GM19324 (cell line): ENCODE measurements at regions not wholly inside any gene's neighbourhood (a gene's known extent, or its start where the extent isn't known, plus 50 kb on each side); places are given as distances from the start of the nearest gene placed in this dataset.
A peak's percentile ranks its signal among the peaks of the same experiment; 100 is the strongest.

Experiments
- ATAC-seq: cut with Tn5 transposase; IDR thresholded peaks from one replicate; pipeline ENCODE4 v1.9.1; 2021; ENCODE audit warnings: mild to moderate bottlenecking, moderate library complexity; ENCODE audit not compliant: unreplicated experiment, low FRiP score

GRCh38 chr4:81659051-81659450 is 187.3 kb upstream of the RASGEF1B start:
- no peak for ATAC-seq

DNA sequence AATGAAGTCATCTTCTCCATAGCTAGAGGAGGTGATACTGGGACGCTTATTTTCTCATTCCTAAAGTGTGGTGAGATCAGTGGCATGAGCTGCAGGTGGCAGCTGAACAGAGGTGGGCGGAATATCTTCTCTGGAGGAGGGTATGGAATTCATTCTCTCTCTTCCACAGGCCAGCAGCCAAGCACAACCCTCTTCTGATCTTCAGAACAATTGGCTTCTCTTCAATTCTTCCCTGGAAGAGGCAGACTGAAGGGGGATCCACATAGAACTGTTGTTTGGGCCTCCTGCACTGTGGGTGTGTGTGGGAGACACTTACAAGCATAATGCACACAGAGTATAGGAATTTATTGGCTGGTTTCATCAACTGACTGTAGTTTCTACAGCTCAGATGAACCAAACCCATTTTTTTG is 180.4 kb upstream of the RASGEF1B start:
- no peak for ATAC-seq

GRCh38 chr4:81651243-81651899 is 179.7 kb upstream of the RASGEF1B start:
- no peak for ATAC-seq

DNA sequence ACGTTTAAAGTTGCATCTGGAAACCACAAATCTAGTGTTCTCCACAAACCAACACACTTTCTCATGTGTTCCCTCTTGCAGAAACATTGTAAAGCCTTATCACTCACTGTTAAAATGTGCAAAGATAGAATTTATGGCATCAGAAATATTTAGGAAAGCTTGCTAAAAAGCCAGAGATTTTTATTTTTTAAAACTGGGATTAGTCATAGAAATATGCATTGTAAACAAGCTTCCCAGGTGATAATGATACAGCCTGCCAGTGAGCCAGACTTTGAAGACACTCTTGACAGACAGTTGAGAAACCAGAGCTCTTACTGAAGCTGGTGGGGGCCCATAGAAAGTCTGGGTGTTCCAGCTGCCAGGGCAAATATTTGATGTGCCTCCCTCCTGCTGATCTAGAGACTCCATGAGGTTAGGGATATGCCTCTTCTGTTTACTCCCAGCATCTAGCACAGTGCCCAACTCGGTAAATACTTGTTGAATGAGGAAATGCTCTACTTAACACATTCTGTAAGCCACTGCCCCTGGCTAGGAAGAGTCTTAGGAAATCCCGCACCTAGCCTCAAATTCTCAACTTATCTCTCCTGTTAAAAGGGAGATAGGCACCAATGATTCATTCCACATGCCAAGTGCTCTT is 179.0 kb upstream of the RASGEF1B start:
- ATAC-seq: no peak

- peak; percentile 99 for ATAC-seq
Measured at GRCh38 chr4:81648576-81649275, 177.0 kb upstream of the RASGEF1B start.

- ATAC-seq: no peak
Measured at GRCh38 chr4:81647388-81647787, 175.7 kb upstream of the RASGEF1B start.

DNA sequence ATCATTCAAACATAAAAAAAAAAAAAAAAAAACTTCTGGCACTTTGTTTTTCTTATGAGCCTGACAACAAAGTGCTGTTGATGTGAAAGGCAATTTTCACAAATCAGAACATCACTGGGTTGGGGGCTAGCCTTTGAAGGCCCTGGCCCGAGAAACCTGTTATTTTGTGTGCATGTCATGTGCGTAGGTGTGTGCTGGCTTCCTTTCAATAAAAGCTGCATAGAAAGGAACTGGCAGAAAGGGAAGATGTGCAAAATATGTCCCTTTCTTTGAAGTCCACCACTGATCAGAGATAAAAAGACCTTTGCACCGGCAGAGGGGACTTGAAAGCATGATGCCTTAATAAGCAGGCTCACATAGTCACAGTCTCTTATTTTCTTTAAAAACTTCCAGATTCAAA is 170.8 kb upstream of the RASGEF1B start:
- no peak for ATAC-seq

- ATAC-seq: no peak
Measured at GRCh38 chr4:81639248-81639647, 167.5 kb upstream of the RASGEF1B start.

DNA sequence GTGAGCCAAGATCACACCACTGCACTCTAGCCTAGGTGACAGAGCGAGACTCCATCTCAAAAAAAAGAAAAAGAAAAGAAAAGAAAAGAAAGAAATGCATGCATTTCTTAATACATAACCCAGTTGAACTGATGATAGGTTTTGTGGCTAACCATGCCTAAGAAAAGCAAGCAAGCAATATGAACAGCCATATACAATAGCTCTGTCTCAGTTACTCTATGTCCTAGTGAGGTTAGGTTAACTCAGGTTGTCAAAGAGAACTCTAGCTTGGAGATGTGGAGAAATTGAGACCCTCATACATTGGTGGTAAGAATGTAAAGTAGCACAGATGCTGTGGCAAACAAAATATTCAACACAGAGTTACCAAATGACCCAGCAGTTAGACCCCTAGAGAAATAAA is 167.0 kb upstream of the RASGEF1B start:
- no peak for ATAC-seq

- peak; percentile 91 for ATAC-seq
Measured at GRCh38 chr4:81635739-81636138, 164.0 kb upstream of the RASGEF1B start.

GRCh38 chr4:81634766-81635549 is 163.3 kb upstream of the RASGEF1B start:
- no peak for ATAC-seq

DNA sequence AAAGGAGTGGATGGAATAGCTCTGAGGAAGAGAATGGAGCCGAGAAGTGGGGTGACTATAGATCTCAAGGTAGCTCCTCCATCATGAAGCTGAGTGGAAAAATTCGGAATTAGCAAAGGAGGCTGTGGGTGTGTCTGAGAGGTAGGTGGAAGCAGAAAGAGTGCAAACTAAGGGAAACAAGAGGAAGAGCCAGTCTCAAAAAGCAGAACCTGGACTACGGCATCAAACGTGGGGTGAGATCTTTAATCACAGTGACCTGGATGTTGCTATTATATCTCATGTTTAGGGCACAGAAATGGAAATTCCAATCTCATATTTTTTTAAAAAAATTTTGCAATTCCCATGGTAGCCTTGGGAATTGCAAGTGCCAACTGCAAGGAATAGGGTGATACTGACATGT is 162.5 kb upstream of the RASGEF1B start:
- no peak for ATAC-seq

GRCh38 chr4:81632581-81633299 is 161.0 kb upstream of the RASGEF1B start:
- ATAC-seq: no peak

GRCh38 chr4:81631958-81632441 is 160.3 kb upstream of the RASGEF1B start:
- ATAC-seq: no peak

- no peak for ATAC-seq
Measured at GRCh38 chr4:81629366-81629765, 157.7 kb upstream of the RASGEF1B start.

DNA sequence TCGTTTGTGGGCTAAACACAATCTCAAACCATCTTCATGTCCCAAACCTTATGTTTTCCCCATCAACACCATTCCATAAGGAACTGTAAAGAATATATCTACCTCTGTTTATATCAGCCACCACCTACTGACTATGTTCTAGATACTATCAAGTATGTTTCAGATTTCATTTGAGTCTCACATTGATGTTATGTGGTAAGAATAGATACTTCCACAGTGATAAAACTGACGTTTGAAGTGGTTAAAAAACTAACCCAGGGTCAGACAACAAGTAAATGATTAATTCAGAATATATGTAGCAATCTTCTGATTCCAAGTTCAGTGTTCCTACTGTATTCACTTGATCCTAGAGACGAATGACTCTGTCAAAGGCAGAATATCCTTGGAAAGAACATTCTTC is 156.8 kb upstream of the RASGEF1B start:
- no peak for ATAC-seq

DNA sequence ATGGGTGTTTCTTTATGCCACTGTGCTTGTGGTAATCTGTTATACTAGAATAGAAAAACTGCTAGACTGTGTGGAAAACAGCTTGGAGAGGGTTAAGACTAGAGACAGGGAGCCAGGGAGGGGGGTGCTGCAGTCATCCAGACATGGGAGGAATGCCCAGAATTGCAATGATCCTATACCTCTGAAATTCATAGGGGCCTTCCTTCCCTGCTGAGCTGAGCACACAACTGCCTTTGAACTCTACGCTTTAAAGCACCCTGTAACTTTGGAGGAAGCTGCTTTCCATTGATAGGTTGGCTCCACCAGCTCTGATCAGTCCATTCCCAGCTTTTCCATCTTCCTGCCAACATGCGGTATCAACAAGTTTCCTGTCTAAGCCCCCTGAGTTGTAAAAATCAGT is 155.9 kb upstream of the RASGEF1B start:
- no peak for ATAC-seq

DNA sequence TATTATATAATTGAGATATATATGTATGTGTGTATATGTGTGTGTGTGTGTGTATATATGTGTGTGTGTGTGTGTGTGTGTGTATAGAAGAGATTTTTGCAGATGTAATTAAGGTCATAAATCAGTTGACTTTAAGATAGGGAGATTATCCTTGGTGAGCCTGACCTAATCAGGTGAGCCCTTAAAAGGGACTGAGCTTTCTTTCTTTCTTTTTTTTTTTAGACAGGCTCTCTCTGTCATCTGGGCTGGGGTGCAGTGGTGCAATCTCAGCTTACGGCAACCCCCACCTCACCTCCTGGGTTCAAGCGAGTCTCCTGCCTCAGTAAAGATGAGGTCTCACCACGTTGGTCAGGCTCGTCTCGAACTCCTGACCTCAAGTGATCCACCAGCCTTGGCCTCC is 155.1 kb upstream of the RASGEF1B start:
- ATAC-seq: no peak

GRCh38 chr4:81625422-81626417 is 154.0 kb upstream of the RASGEF1B start:
- ATAC-seq: no peak
